ENCODE measurements at regions not wholly inside any gene's neighbourhood (a gene's known extent, or its start where the extent isn't known, plus 50 kb on each side); places are given as distances from the start of the nearest gene placed in this dataset.

GRCh38 chr17:6305613-6306360, 129.1 kb downstream of the AIPL1 start:
- Histone ChIP-seq H3K79me2 (ENCODE audit: control insufficient read depth in 1 of 2, insufficient read depth in 2 of 2, low read length in 2 of 2) (no peaks in the 10 kb centered on the region), H2AK5ac (ENCODE audit: low read depth, low read length) (no peak overlapping the region), H3K4me1 (replicated peaks in 1 of 4; ENCODE audit: control insufficient read depth in 3 of 4, insufficient read depth in 4 of 4, low read length in 3 of 4) (no peaks in the 10 kb centered on the region; a peak in 1 of 7 replicates), H3K79me1 (ENCODE audit: low read depth, low read length) (no peaks in the 10 kb centered on the region), H3K27ac (ENCODE audit: low read depth, low read length) (no peak overlapping the region), H2BK12ac (ENCODE audit: low read depth, low read length) (no peak overlapping the region), H3K9ac (replicated peaks in 1 of 4; ENCODE audit: extremely low read depth in 1 of 4, low read depth in 3 of 4, low read length in 3 of 4) (no peak overlapping the region), H3K14ac (ENCODE audit: insufficient read length) (no peak overlapping the region), H2BK20ac (ENCODE audit: low read length) (no peak overlapping the region), H2BK15ac (ENCODE audit: low read length) (no peak overlapping the region), H3K36me3 (ENCODE audit: control insufficient read depth in 2 of 4, insufficient read depth in 4 of 4, low read length in 3 of 4) (no peaks in the 10 kb centered on the region), H3K23ac (ENCODE audit: insufficient read length) (no peak overlapping the region), H2AFZ (ENCODE audit: low read length) (no peak overlapping the region), H3K4me2 (ENCODE audit: insufficient read depth in 1 of 2, low read depth in 2 of 2, low read length in 2 of 2) (no peak overlapping the region), H4K20me1 (replicated peaks in 1 of 2; ENCODE audit: control insufficient read depth in 1 of 2, insufficient read depth in 2 of 2, low read length in 2 of 2) (no peaks in the 10 kb centered on the region), H3K27me3 (replicated peaks in 1 of 4; ENCODE audit: control insufficient read depth in 3 of 4, extremely low read depth in 1 of 4, insufficient read depth in 3 of 4, low read length in 3 of 4) (no peaks in the 10 kb centered on the region), H3K4me3 (ENCODE audit: extremely low read depth in 1 of 4, insufficient read depth in 2 of 4, low read depth in 3 of 4, low read length in 4 of 4) (no peak overlapping the region), H3K56ac (replicated peaks; ENCODE audit: insufficient read length, low read depth, low read length) (no peak overlapping the region), H3K4ac (replicated peaks; ENCODE audit: insufficient read length, low read depth, low read length) (no peak overlapping the region), H4K8ac (ENCODE audit: extremely low read depth, insufficient read depth, low read length) (no peak overlapping the region), H3K23me2 (ENCODE audit: low read depth, low read length) (no peaks in the 10 kb centered on the region; the same call in 1 of the 2 replicates), H2BK120ac (replicated peaks; ENCODE audit: low read depth, low read length) (no peak overlapping the region), H3K18ac (ENCODE audit: extremely low read depth, low read length) (no peak overlapping the region), H4K5ac (ENCODE audit: insufficient read length, low read depth, low read length) (no peak overlapping the region), H3K9me3 (ENCODE audit: insufficient read depth in 2 of 2, low read depth in 1 of 2, low read length in 1 of 2) (no peaks in the 10 kb centered on the region), H2BK5ac (ENCODE audit: low read depth, low read length) (no peak overlapping the region), H4K91ac (replicated peaks; ENCODE audit: insufficient read length, low read length) (no peak overlapping the region)
- ChIA-PET CTCF (ENCODE audit: partially characterized antibody) (interaction anchor here (0.8 to 2.0 kb wide), 4 partner anchors 9 to 130 kb away, joined by 3 to 8 read pairs (median 4); no protein-coding TSS in a partner anchor), POLR2A (ENCODE audit: partially characterized antibody) (interaction anchor here (1.1 kb wide), 1 partner anchor 20 kb away, joined by 4 read pairs; no protein-coding TSS in a partner anchor)
- no peak for DNase-seq (ENCODE audit: low read depth in 1 of 2, low spot score in 2 of 2)
- FAIRE-seq: no peak
- 89% methylated on average over 11 of the region's 11 CpGs; no CpG with 5 or more reads in 1 of the 2 experiments for WGBS, 2 experiments (ENCODE audit: extremely low coverage in 1 of 2, insufficient coverage in 1 of 2, insufficient read length in 1 of 2, insufficient replicate concordance in 2 of 2, low coverage in 1 of 2, low lambda C conversion rate in 2 of 2, missing lambda C conversion rate in 1 of 2)
- TF ChIP-seq NRF1 (IDR thresholded peaks at IDR 0.05; ENCODE audit: low read depth, low read length): no peak
- TF ChIP-seq JUN (IDR thresholded peaks at IDR 0.05; ENCODE audit: low read depth, low read length): no peak
- TF ChIP-seq POLR2AphosphoS5 (IDR thresholded peaks at IDR 0.05; ENCODE audit: low read depth, low read length): no peak
- no peak for TF ChIP-seq E2F6 (IDR thresholded peaks at IDR 0.05)
- no peak for TF ChIP-seq CTCF (IDR thresholded peaks at IDR 0.05; ENCODE audit: control extremely low read depth in 1 of 3, insufficient read depth in 1 of 3, low read depth in 1 of 3, low read length in 3 of 3)
- no peak for TF ChIP-seq HDAC2 (IDR thresholded peaks at IDR 0.05; ENCODE audit: borderline replicate concordance in 1 of 2, low read depth in 2 of 2, low read length in 2 of 2)
- TF ChIP-seq MAX (IDR thresholded peaks at IDR 0.05): no peak
- no peak for TF ChIP-seq RAD21 (IDR thresholded peaks at IDR 0.05 in 1 of 2, conservative IDR thresholded peaks at IDR 0.05 in 1 of 2; ENCODE audit: low read depth in 2 of 2, low read length in 2 of 2)

Measured in H1 (cell line).